K562 (cell line): ENCODE measurements at regions not wholly inside any gene's neighbourhood (a gene's known extent, or its start where the extent isn't known, plus 50 kb on each side); places are given as distances from the start of the nearest gene placed in this dataset.

Experiments used
- ATAC-seq: fragments of 200-7000 bp; cut with Tn5 transposase; 3 replicates; pipeline ENCODE4 v1.9.1; 2020; ENCODE audit warnings: moderate library complexity
- BruUV-seq: library from RNA; stranded (reverse); fragments of 400-500 nt; replicated peaks from 2 replicates; lab custom pipeline; 2021; lab: Mats Ljungman, UMichigan
- CTCF ChIA-PET: fragments of 300-600 bp; formaldehyde crosslinking; extraction: SDS; loops from one replicate; lab custom pipeline; 2021; ENCODE audit warnings: low intra/inter-chr PET ratio; lab: Yijun Ruan, JAX
- POLR2A ChIA-PET: fragments of 300-600, 350-650 bp; sonication (Branson Sonifier 250); formaldehyde crosslinking; extraction: SDS; loops from one replicate; lab custom pipeline; 2021; ENCODE audit warnings: antibody characterized with exemption, inconsistent platforms; lab: Yijun Ruan, JAX
- DNase-seq, 4 experiments: peaks; one replicate each; pipeline versions ENCODE4 v3.0.0 to v3.0.0-alpha.2; 2011 to 2018; ENCODE audit warnings: low spot score in 3 of 4, mixed read lengths in 3 of 4; ENCODE audit errors: extremely low read depth in 1 of 4
- FAIRE-seq: peaks from 2 replicates; lab custom pipeline; 2011; peaks lifted over from hg19 to GRCh38; lab: Jason Lieb, UNC
- H2AFZ ChIP-seq: 2 replicates; pipeline ENCODE4 v1.6.0; 2011; ENCODE audit warnings: low read depth, low read length, control low read depth, inconsistent platforms
- H3K27ac ChIP-seq: fragments of 200-600 bp; 3 replicates; pipeline ENCODE4 v1.8.0; 2011; ENCODE audit warnings: low read depth, mild to moderate bottlenecking, control low read depth, inconsistent platforms, low read length, moderate library complexity, mixed read lengths; ENCODE audit errors: extremely low read depth
- H3K27me3 ChIP-seq, 2 experiments: fragments of 300-600 bp in 1 of 2; 2 replicates in 1 of 2; 3 replicates in 1 of 2; pipeline versions ENCODE4 v1.6.0 to v1.8.0; 2011; ENCODE audit warnings: inconsistent platforms in 2 of 2, low read length in 2 of 2, mild to moderate bottlenecking in 1 of 2, mixed read lengths in 1 of 2, moderate library complexity in 1 of 2; ENCODE audit not compliant: control insufficient read depth in 2 of 2, insufficient read depth in 2 of 2
- H3K36me3 ChIP-seq: fragments of 300-600 bp; 3 replicates; pipeline ENCODE4 v1.8.0; 2011; ENCODE audit warnings: mild to moderate bottlenecking, low read length, inconsistent platforms; ENCODE audit not compliant: control insufficient read depth, insufficient read depth
- H3K4me1 ChIP-seq, 2 experiments: fragments of 200-600 bp in 1 of 2; replicated peaks in 1 of 2; 2 replicates in 1 of 2; 3 replicates in 1 of 2; pipeline versions ENCODE4 v1.5.1 to v1.8.0; 2011; ENCODE audit warnings: inconsistent platforms in 2 of 2, low read length in 2 of 2, mild to moderate bottlenecking in 1 of 2, mixed read lengths in 1 of 2, moderate library complexity in 1 of 2; ENCODE audit not compliant: control insufficient read depth in 2 of 2, insufficient read depth in 2 of 2
- H3K4me2 ChIP-seq: 2 replicates; pipeline ENCODE4 v1.6.1; 2011; ENCODE audit warnings: low read length, control low read depth, inconsistent platforms, mixed read lengths; ENCODE audit not compliant: insufficient read depth
- H3K4me3 ChIP-seq: fragments of 200-600 bp; sonication (generic), shearing (Covaris generic); 2 replicates; pipeline ENCODE4 v1.5.1; 2016; ENCODE audit warnings: control low read depth, inconsistent platforms
- H3K79me2 ChIP-seq: fragments of 200-600 bp; 3 replicates; pipeline ENCODE4 v1.8.0; 2011; ENCODE audit warnings: low read length, inconsistent platforms; ENCODE audit not compliant: control insufficient read depth, insufficient read depth
- H3K9ac ChIP-seq, 2 experiments: 2 replicates each; pipeline versions ENCODE4 v1.6.0 to v1.6.1; 2011; ENCODE audit warnings: low read depth in 2 of 2, low read length in 2 of 2, control low read depth in 1 of 2, inconsistent platforms in 1 of 2, mild to moderate bottlenecking in 1 of 2, mixed read lengths in 1 of 2; ENCODE audit not compliant: insufficient read depth in 1 of 2
- H3K9me1 ChIP-seq: one replicate; pipeline ENCODE4 v1.6.0; 2011; ENCODE audit warnings: inconsistent platforms, mild to moderate bottlenecking, low read length, moderate library complexity; ENCODE audit not compliant: control insufficient read depth, insufficient read depth
- H3K9me3 ChIP-seq: replicated peaks from 2 replicates; pipeline ENCODE4 v1.5.1; 2011; ENCODE audit warnings: low read depth, low read length, inconsistent platforms; ENCODE audit not compliant: control insufficient read depth, insufficient read depth
- H4K20me1 ChIP-seq: replicated peaks from 2 replicates; pipeline ENCODE4 v1.6.1; 2011; ENCODE audit warnings: low read length, inconsistent platforms, mixed read lengths; ENCODE audit not compliant: control insufficient read depth, insufficient read depth
- C11orf30 ChIP-seq: fragments of 450-650 bp; IDR thresholded peaks from 2 replicates; pipeline ENCODE4 v1.6.1; 2016; ENCODE audit warnings: low read depth, mild to moderate bottlenecking
- CEBPB ChIP-seq: fragments of 450-650 bp; IDR thresholded peaks from 2 replicates; pipeline ENCODE4 v1.6.1; 2016; ENCODE audit warnings: missing genetic modification characterization, missing compliant biosample characterization
- GABPA ChIP-seq: fragments of 200-800 bp; sonication (Bioruptor generic); conservative IDR thresholded peaks from 2 replicates; pipeline ENCODE4 v1.6.1; 2016; ENCODE audit warnings: low read depth, missing genetic modification characterization, missing compliant biosample characterization
- HMGN3 ChIP-seq: IDR thresholded peaks from 2 replicates; pipeline ENCODE4 v1.6.1; 2011; ENCODE audit warnings: borderline replicate concordance, low read depth, mild to moderate bottlenecking, mixed read lengths, low read length; ENCODE audit not compliant: insufficient read length; ENCODE audit errors: extremely low read depth
- KAT8 ChIP-seq: fragments of 450-650 bp; IDR thresholded peaks from 2 replicates; pipeline ENCODE4 v1.6.1; 2016; ENCODE audit warnings: low read depth, mild to moderate bottlenecking
- NCOA6 ChIP-seq: fragments of 450-650 bp; IDR thresholded peaks from 2 replicates; pipeline ENCODE4 v1.6.1; 2017; ENCODE audit warnings: mild to moderate bottlenecking
- NR2C1 ChIP-seq, 2 experiments: fragments of 450-650 bp; IDR thresholded peaks; 2 replicates each; pipeline ENCODE4 v1.6.1; 2017; ENCODE audit warnings: mild to moderate bottlenecking in 2 of 2, antibody characterized with exemption in 1 of 2, inconsistent platforms in 1 of 2, missing compliant biosample characterization in 1 of 2, missing genetic modification characterization in 1 of 2
- POLR2AphosphoS5 ChIP-seq: IDR thresholded peaks from 2 replicates; pipeline ENCODE4 v1.6.1; 2011; ENCODE audit warnings: mild to moderate bottlenecking, low read depth, low read length, moderate library complexity; ENCODE audit not compliant: control insufficient read depth, insufficient read depth
- ZNF316 ChIP-seq: fragments of 450-650 bp; IDR thresholded peaks from 2 replicates; pipeline ENCODE4 v1.6.1; 2016
- WGBS: fragments of 100-300 bp; shearing (Covaris generic); methylation state at CpG from one replicate; pipeline ENCODE4 v1.1.6; 2016; ENCODE audit warnings: low coverage, mixed read lengths; ENCODE audit not compliant: insufficient coverage; ENCODE audit errors: missing lambda C conversion rate; 5-methylcytosine and 5-hydroxymethylcytosine counted together
- in situ Hi-C: fragments of 300-500 bp; cut with MboI; formaldehyde crosslinking; loops from 4 replicates; pipeline ENCODE4 v1.15.0; 2018; ENCODE audit warnings: inconsistent platforms, mixed read lengths
- intact Hi-C: fragments of 100-400 bp; cut with micrococcal nuclease; formaldehyde crosslinking; loops from 2 replicates; pipeline ENCODE4 v1.14.2; 2022
- TF ChIP-seq, protein P1 (sequence below): fragments of 250-450 bp; sonication (Bioruptor Pico); IDR thresholded peaks from 2 replicates; pipeline ENCODE4 v1.5.0; 2020; ENCODE audit warnings: mild to moderate bottlenecking
- TF ChIP-seq, protein P2 (sequence below), 3 experiments: IDR thresholded peaks in 2 of 3; conservative IDR thresholded peaks in 1 of 3; 2 replicates each; pipeline ENCODE4 v1.5.1; 2011 to 2012; ENCODE audit warnings: low read length in 3 of 3, mild to moderate bottlenecking in 3 of 3, control low read depth in 2 of 3, improper control_type of control experiment in 1 of 3, inconsistent platforms in 1 of 3, low read depth in 1 of 3, mixed read lengths in 1 of 3, moderate library complexity in 1 of 3; ENCODE audit not compliant: insufficient read depth in 2 of 3

DNA sequence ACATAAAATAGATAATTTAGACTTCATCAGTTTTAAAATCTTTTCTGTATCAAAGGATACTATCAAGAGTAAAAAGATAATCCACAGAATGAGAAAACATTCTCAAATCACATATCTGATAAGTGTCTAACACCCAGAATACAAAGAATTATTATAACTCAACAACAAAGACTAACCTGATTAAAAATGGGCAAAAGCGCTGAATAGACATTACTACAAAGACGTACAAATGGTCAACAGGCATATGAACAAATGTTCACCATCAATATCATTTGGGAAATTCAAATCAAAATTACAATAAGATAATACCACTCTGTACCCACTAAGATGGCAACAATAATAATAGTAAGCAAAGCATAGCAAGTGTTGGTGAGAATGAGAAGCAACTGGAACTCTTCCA is 503.8 kb downstream of the CDH26 start:
- H3K9me3 ChIP-seq, result no peaks in the 10 kb centered on the region
- 3% methylated on average over 2 of the region's 2 CpGs for WGBS
- no peaks in the 10 kb centered on the region for H3K79me2 ChIP-seq
- POLR2A ChIA-PET, result no interaction called here
- intact Hi-C loops (no loop called here), in situ Hi-C loops (no loop called here)
- no peaks in the 10 kb centered on the region for H3K9me1 ChIP-seq
- no peaks in the 10 kb centered on the region for H3K36me3 ChIP-seq
- H2AFZ ChIP-seq, result no peak overlapping the region
- H3K9ac ChIP-seq, result no peak overlapping the region
- CTCF ChIA-PET, result no interaction called here
- H3K4me1 ChIP-seq, result no peaks in the 10 kb centered on the region
- H3K27me3 ChIP-seq, result no peaks in the 10 kb centered on the region
- no peak overlapping the region for H3K27ac ChIP-seq
- DNase-seq (no peak), ATAC-seq (no peak), FAIRE-seq (no peak)
- no peaks in the 10 kb centered on the region for H4K20me1 ChIP-seq
- H3K4me3 ChIP-seq, result no peak overlapping the region
- H3K4me2 ChIP-seq, result no peak overlapping the region
- no TSS peak for BruUV-seq
- TF ChIP-seq HMGN3, result no peak
- peak; percentile 7; the same call in 1 of the 2 replicates for TF ChIP-seq C11orf30
- peak; percentile 38; the same call in 1 of the 2 replicates for TF ChIP-seq ZNF316

DNA sequence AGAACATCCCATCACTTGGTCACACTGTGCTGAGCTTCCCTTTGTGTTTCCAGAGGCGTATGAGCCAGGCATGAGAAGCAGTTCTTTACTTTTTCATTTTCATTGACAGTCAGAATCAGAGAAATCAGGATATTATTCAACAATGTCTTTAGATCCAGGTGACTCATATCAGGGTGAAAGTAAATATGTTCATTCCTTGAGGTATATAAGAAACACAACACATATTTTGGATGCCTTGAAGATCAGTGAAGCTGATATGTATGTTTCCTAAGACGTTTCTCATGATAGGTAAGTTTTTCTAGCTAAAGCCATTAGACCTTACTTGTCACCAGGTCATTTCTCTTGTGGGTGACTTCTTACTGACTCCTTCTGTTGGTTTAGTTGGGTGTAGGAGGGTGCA is 505.6 kb downstream of the CDH26 start:
- BruUV-seq, result no TSS peak
- in situ Hi-C loops, result no loop called here
- Histone ChIP-seq H3K27me3 (no peaks in the 10 kb centered on the region), H3K36me3 (no peaks in the 10 kb centered on the region), H3K4me3 (no peak overlapping the region), H4K20me1 (no peaks in the 10 kb centered on the region), H3K9me3 (no peaks in the 10 kb centered on the region), H2AFZ (no peak overlapping the region), H3K27ac (no peak overlapping the region), H3K4me2 (no peak overlapping the region), H3K4me1 (no peaks in the 10 kb centered on the region), H3K79me2 (no peaks in the 10 kb centered on the region), H3K9me1 (no peaks in the 10 kb centered on the region), H3K9ac (no peak overlapping the region)
- intact Hi-C loops, result no loop called here
- CTCF ChIA-PET, result no interaction called here
- DNase-seq, result no peak
- POLR2A ChIA-PET, result no interaction called here
- no peak for ATAC-seq
- 0% methylated on average over 2 of the region's 2 CpGs for WGBS
- no peak for FAIRE-seq
- TF ChIP-seq, protein P1, sequence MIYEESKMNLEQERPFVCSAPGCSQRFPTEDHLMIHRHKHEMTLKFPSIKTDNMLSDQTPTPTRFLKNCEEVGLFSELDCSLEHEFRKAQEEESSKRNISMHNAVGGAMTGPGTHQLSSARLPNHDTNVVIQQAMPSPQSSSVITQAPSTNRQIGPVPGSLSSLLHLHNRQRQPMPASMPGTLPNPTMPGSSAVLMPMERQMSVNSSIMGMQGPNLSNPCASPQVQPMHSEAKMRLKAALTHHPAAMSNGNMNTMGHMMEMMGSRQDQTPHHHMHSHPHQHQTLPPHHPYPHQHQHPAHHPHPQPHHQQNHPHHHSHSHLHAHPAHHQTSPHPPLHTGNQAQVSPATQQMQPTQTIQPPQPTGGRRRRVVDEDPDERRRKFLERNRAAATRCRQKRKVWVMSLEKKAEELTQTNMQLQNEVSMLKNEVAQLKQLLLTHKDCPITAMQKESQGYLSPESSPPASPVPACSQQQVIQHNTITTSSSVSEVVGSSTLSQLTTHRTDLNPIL (CRISPR knock-in tag), result no peak
- TF ChIP-seq CEBPB (tag), result no peak
- TF ChIP-seq, protein P2, sequence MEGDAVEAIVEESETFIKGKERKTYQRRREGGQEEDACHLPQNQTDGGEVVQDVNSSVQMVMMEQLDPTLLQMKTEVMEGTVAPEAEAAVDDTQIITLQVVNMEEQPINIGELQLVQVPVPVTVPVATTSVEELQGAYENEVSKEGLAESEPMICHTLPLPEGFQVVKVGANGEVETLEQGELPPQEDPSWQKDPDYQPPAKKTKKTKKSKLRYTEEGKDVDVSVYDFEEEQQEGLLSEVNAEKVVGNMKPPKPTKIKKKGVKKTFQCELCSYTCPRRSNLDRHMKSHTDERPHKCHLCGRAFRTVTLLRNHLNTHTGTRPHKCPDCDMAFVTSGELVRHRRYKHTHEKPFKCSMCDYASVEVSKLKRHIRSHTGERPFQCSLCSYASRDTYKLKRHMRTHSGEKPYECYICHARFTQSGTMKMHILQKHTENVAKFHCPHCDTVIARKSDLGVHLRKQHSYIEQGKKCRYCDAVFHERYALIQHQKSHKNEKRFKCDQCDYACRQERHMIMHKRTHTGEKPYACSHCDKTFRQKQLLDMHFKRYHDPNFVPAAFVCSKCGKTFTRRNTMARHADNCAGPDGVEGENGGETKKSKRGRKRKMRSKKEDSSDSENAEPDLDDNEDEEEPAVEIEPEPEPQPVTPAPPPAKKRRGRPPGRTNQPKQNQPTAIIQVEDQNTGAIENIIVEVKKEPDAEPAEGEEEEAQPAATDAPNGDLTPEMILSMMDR (IDR thresholded peaks at IDR 0.05 in 2 of 3, conservative IDR thresholded peaks at IDR 0.05 in 1 of 3; ENCODE audit: insufficient read depth in 2 of 3, low read depth in 1 of 3, low read length in 3 of 3), result no peak
- TF ChIP-seq POLR2AphosphoS5, result no peak
- no peak for TF ChIP-seq NR2C1 (IDR thresholded peaks at IDR 0.05)
- no peak for TF ChIP-seq NR2C1 (tag; IDR thresholded peaks at IDR 0.05)
- TF ChIP-seq NCOA6, result no peak
- TF ChIP-seq GABPA (tag), result no peak
- no peak for TF ChIP-seq KAT8
